Stimulated activated naive CD8-positive, alpha-beta T cell treated with anti-CD3 and anti-CD28 coated beads, Interleukin-15, Interleukin-2, amounts not matched to agents 100 ng/mL and 50 ng/mL, for 24 hours (primary cell): ENCODE measurements at regions not wholly inside any gene's neighbourhood (a gene's known extent, or its start where the extent isn't known, plus 50 kb on each side); places are given as distances from the start of the nearest gene placed in this dataset.

Source experiments
- H3K27ac Mint-ChIP-seq: one replicate; pipeline ENCODE4 v1.8.0; 2021; ENCODE audit warnings: mild to moderate bottlenecking, mixed read lengths
- H3K27me3 Mint-ChIP-seq: one replicate; pipeline ENCODE4 v1.8.0; 2021; ENCODE audit warnings: mixed read lengths
- H3K36me3 Mint-ChIP-seq: one replicate; pipeline ENCODE4 v1.8.0; 2021; ENCODE audit warnings: low read depth, mixed read lengths
- H3K4me1 Mint-ChIP-seq: one replicate; pipeline ENCODE4 v1.8.0; 2021; ENCODE audit warnings: low read depth, mixed read lengths
- H3K4me3 Mint-ChIP-seq: one replicate; pipeline ENCODE4 v1.8.0; 2021; ENCODE audit warnings: mild to moderate bottlenecking, mixed read lengths
- H3K9me3 Mint-ChIP-seq: one replicate; pipeline ENCODE4 v1.8.0; 2021; ENCODE audit warnings: mixed read lengths

DNA sequence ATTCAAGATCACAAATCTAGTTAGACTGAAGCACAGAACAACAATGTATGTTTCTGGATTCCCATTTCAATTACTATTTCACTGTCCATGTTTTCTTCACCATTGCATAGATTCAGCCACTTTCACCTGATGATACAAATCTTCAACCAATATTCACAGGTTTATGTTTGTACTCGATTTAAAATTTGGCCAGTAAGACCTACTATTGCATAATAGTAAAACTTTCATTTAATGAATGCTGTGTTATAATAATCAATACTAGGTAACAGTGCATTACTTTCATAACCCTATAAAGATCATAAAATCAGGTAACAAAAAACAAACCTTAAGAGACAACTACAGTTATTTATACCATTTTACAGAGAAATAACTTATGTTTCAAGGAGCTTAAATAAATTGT is 2209.1 kb downstream of the ARAP2 start:
- Mint-ChIP-seq H3K4me3 (no peak overlapping the region), H3K27me3 (no peaks in the 10 kb centered on the region), H3K27ac (no peak overlapping the region), H3K36me3 (no peaks in the 10 kb centered on the region), H3K4me1 (no peaks in the 10 kb centered on the region), H3K9me3 (peaks cover 10% of the 10 kb centered on the region)

DNA sequence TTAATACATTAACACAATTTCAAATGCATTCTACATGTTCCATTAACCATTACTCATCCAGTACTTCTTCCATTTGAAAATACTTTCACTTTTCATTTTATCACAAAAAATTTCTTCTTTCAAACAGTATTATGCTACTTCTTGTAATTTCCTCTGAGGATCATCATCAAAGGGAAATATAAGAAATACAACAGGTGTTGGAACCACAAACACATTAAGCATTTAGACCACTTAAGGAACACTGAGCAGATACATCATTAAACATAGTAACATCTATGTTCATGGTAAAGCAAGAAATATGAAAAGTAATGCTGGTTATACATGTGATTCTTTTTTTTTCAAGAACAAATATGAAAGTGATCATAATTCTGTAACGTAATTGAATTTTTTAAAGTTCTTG is 2207.0 kb downstream of the ARAP2 start:
- Mint-ChIP-seq H3K36me3 (no peaks in the 10 kb centered on the region), H3K4me1 (no peaks in the 10 kb centered on the region), H3K9me3 (peaks cover 7% of the 10 kb centered on the region), H3K27ac (no peak overlapping the region), H3K4me3 (no peak overlapping the region), H3K27me3 (no peaks in the 10 kb centered on the region)

DNA sequence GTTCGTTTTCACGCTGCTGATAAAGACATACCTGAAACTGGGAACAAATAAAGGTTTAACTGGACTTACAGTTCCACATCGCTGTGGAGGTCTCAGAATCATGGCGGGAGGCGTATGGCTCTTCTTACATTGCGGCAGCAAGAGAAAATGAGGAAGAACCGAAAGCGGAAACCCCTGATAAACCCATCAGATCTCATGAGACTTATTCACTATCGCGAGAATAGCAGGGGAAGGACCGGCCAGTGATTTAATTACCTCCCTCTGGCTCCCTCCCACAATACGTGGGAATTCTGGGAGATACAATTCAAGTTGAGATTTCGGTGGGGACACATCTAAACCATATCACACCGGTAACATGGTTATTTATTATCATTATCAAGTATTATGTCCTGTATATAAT is 2204.5 kb downstream of the ARAP2 start:
- H3K36me3 Mint-ChIP-seq = no peaks in the 10 kb centered on the region

DNA sequence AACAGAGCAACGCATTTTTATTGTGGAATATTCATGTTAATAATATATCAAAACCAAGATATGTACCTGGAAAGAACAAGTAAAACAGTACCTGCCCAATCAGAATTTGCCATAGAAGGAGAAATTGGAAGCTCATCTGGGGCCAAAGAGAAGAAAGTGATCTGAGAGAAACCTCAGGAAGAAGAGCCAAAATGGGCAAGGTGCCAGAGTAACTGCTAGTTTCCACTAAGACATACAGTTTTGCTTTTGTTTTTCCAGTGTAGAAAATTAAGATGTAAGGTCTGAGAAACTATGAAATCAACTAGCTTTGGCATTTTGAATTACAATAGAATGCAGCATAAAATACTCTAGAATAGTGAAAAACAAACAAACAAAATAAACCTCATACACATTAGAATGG is 2201.2 kb downstream of the ARAP2 start:
- Mint-ChIP-seq H3K4me1 (no peaks in the 10 kb centered on the region), H3K27ac (no peak overlapping the region), H3K9me3 (peaks cover 19% of the 10 kb centered on the region), H3K36me3 (no peaks in the 10 kb centered on the region), H3K27me3 (no peaks in the 10 kb centered on the region), H3K4me3 (no peak overlapping the region)

More for the DNA sequence above, 2204.5 kb downstream of the ARAP2 start:
- Mint-ChIP-seq H3K4me3 (no peak overlapping the region), H3K9me3 (peaks cover 11% of the 10 kb centered on the region), H3K4me1 (no peaks in the 10 kb centered on the region), H3K27ac (no peak overlapping the region), H3K27me3 (no peaks in the 10 kb centered on the region)

DNA sequence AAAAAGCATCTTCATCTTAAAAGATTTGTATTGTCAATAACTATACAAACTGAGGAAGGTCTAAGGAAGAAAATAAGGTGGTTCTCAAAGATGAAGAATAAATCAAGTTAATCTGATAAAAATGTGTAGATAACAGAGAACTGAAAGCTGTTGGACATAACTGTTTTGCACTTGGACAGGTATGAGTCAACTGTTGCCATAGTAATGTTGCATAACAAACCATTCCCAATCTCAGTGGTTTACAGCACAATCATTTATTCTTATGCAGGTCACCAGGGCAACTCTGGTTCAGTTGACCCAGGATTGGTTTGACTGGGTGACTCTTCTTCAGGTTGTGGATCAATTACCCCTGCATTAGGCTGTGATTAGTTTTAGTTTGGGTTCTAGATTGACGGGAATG is 2197.7 kb downstream of the ARAP2 start:
- Mint-ChIP-seq H3K9me3 (peaks cover 26% of the 10 kb centered on the region), H3K4me3 (no peak overlapping the region), H3K36me3 (no peaks in the 10 kb centered on the region)

DNA sequence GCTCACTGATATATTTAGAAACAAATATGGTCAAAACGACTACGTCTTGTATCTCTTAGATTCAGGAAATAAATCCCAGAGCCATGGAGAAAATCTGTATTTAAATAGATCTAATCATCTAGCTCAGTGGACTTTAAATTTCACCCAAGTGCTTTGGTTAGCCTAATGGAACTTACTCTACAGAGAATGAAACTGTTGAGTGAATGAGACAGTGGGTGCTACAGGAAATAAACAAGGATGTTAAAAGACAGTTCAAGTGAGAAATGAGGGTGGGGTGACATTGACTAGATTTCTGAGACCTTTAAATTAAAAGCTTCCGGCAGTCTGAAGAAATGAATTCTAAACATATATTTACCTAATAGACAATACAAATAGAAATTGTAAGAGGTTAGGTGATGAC is 2197.0 kb downstream of the ARAP2 start:
- Mint-ChIP-seq H3K9me3 (peaks cover 26% of the 10 kb centered on the region), H3K27ac (no peak overlapping the region), H3K4me1 (no peaks in the 10 kb centered on the region), H3K36me3 (no peaks in the 10 kb centered on the region), H3K27me3 (no peaks in the 10 kb centered on the region), H3K4me3 (no peak overlapping the region)

More for the DNA sequence above, 2197.7 kb downstream of the ARAP2 start:
- Mint-ChIP-seq H3K27me3 (no peaks in the 10 kb centered on the region), H3K27ac (no peak overlapping the region), H3K4me1 (no peaks in the 10 kb centered on the region)

DNA sequence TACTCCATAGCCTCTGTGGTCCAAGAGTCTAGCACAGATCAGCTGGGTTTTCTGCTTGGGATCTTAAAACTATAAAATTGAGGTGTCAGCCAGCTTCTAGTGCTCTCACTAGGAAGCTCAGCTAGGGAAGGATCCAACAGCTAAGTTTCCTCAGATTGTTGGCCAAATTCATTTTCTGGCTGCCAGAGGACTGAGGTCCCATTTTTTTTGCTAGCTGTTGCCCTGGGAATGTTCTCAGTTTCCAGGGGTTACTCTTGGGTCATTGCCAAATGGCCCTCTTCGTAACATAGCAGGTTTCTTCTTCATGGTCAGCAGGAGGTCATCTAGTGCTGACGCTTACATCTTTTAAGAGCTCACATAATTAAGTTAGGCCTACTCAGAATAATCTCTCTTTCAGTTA is 2178.2 kb downstream of the ARAP2 start:
- H3K27me3 Mint-ChIP-seq = no peaks in the 10 kb centered on the region

DNA sequence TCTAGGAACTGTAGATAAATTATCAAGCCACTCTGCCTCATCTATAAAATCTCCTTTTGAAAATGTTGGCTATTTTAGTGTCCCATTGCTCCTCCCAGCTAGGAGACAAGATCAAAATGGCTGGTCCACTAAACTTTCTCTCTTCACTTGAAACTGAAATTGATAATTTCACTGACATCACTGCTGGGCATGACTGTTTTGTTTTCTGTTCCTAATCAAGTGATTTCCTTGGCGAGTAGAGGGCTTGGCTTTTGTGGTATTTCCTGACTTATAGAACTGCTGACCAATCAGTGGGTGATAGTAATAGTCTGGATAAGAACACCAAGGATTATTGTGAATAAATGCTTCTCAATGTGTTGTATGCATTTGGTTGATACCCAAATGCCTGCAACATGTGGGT is 2152.9 kb downstream of the ARAP2 start:
- Mint-ChIP-seq H3K27me3 (no peaks in the 10 kb centered on the region), H3K4me1 (no peaks in the 10 kb centered on the region), H3K9me3 (peaks cover 4% of the 10 kb centered on the region), H3K36me3 (no peaks in the 10 kb centered on the region), H3K27ac (no peak overlapping the region), H3K4me3 (no peak overlapping the region)

More for the DNA sequence above, 2178.2 kb downstream of the ARAP2 start:
- H3K27ac Mint-ChIP-seq = no peak overlapping the region
- peaks cover 3% of the 10 kb centered on the region for H3K9me3 Mint-ChIP-seq
- no peaks in the 10 kb centered on the region for H3K4me1 Mint-ChIP-seq
- no peak overlapping the region for H3K4me3 Mint-ChIP-seq
- no peaks in the 10 kb centered on the region for H3K36me3 Mint-ChIP-seq

DNA sequence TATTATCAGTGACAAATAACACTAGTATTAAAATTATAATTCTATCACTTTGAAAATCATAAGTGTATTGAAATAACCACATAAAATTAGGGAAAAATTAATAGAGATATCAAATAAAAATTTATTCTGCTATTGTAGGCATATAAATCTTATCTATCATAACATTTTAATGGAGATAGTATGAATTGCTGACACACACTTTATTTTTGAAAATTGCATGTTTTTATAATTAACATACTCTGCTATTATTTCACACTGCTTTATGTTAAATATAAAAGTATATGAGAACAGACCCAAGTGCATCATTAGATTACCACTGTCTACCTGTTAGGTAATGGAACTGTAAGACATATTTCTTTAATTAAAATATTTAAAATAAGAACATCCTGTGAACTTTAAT is 2150.2 kb downstream of the ARAP2 start:
- Mint-ChIP-seq H3K9me3 (peaks cover 4% of the 10 kb centered on the region), H3K36me3 (no peaks in the 10 kb centered on the region), H3K4me1 (no peaks in the 10 kb centered on the region), H3K27me3 (no peaks in the 10 kb centered on the region), H3K4me3 (no peak overlapping the region), H3K27ac (no peak overlapping the region)

DNA sequence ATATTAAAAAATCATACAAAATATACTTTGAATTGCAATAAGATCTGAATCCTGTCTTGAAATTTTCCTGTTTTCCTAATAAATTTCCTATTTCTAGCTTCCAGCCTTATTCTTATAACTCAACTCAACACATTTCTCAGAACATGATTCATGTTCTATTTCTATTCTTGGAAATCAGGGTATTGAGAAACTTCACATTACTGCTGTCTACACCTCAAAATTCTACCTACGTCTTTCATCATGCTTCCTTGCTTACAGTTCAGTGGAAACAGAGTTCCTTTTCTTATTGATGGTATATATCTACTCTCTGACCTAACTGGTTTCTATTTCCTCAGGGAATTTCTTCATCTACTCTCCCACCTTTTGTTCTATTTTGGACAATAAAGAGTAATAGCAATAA is 2139.0 kb downstream of the ARAP2 start:
- no peaks in the 10 kb centered on the region for H3K9me3 Mint-ChIP-seq
- no peaks in the 10 kb centered on the region for H3K4me1 Mint-ChIP-seq
- no peak overlapping the region for H3K4me3 Mint-ChIP-seq
- no peaks in the 10 kb centered on the region for H3K27me3 Mint-ChIP-seq
- no peaks in the 10 kb centered on the region for H3K36me3 Mint-ChIP-seq
- H3K27ac Mint-ChIP-seq = no peak overlapping the region

DNA sequence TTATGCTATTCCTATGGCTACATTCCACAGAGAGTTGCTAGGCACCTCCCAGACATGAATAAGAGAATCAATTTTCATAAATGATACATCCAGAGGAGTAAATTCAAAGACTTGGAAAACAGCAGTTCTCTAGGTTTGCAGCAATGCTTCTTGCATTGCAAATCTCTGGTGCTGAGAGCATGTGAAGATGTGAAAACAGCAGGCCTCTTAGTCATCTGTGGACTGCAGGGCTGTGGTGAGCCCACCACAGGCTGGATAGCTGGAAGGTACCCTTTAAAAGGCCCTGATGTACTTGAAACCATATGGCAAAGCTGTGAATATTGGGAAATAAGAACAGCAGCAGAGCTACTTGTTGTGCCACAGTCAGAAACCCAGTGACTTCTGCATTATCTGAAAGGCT is 2135.9 kb downstream of the ARAP2 start:
- no peaks in the 10 kb centered on the region for H3K4me1 Mint-ChIP-seq
- H3K36me3 Mint-ChIP-seq = no peaks in the 10 kb centered on the region
- H3K27ac Mint-ChIP-seq = no peak overlapping the region
- H3K27me3 Mint-ChIP-seq = no peaks in the 10 kb centered on the region
- H3K4me3 Mint-ChIP-seq = no peak overlapping the region
- no peaks in the 10 kb centered on the region for H3K9me3 Mint-ChIP-seq

DNA sequence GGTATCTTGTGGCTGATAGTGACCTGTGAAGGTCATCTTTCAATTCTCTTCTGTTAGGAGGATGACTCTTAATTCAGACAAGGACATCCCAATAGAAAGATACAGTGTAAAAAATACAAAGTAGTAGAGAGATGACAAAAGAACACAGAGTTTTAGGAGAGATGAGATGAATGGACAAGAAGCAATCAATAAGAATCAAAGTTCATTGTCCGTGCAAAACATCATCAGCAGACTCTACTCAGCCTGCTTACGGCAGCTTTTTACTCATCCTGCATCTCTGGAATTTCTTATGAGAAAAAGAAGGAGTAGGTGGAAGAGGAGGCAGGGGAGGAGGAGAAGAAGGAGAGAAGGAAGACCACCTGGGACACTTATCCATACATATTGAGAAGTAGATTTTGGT is 2131.7 kb downstream of the ARAP2 start:
- Mint-ChIP-seq H3K4me3 (no peak overlapping the region), H3K4me1 (no peaks in the 10 kb centered on the region), H3K9me3 (no peaks in the 10 kb centered on the region), H3K27me3 (no peaks in the 10 kb centered on the region), H3K36me3 (no peaks in the 10 kb centered on the region), H3K27ac (no peak overlapping the region)

DNA sequence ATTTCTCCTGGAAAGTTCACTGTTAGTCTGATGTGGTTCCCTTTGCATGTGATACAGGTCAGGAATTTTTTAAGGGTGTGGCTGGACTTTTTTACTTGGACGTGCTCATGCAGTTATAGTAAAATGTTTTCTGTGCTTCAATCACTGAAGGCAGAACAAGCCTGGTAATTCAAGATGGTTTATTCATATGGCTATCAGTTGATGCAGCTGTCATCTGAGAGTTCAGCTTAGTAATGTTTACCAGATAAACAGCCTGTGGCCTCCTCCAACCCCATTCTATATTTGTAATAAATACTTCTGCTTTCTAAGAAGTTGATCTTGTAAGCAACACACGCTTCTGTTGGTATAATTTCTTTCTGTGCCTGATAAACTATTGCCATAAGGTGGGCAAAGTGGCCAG is 2105.9 kb downstream of the ARAP2 start:
- Mint-ChIP-seq H3K36me3 (no peaks in the 10 kb centered on the region), H3K4me1 (no peaks in the 10 kb centered on the region), H3K27me3 (no peaks in the 10 kb centered on the region), H3K27ac (no peak overlapping the region), H3K4me3 (no peak overlapping the region), H3K9me3 (peaks cover 16% of the 10 kb centered on the region)

DNA sequence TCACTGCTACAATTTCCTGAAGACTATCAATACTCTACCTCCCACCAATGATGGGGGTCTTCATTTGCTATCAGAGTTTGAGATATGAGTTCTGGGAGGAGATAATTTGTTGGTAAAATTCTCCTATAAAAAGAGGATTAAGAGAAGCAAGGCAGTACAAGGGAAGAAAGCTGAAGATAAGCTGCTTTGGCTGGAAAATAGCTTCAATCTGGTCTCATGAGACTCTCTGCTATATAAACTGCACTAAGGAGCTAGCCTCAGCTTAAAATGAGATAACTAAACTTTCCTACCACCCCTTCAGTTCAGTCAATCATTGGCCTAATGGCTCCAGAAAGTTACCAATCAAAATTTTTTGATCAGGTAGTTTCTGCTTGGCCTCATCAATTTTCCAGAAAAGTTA is 2105.0 kb downstream of the ARAP2 start:
- Mint-ChIP-seq H3K36me3 (no peaks in the 10 kb centered on the region), H3K4me1 (no peaks in the 10 kb centered on the region), H3K4me3 (no peak overlapping the region), H3K27me3 (no peaks in the 10 kb centered on the region), H3K27ac (no peak overlapping the region), H3K9me3 (peaks cover 13% of the 10 kb centered on the region)

DNA sequence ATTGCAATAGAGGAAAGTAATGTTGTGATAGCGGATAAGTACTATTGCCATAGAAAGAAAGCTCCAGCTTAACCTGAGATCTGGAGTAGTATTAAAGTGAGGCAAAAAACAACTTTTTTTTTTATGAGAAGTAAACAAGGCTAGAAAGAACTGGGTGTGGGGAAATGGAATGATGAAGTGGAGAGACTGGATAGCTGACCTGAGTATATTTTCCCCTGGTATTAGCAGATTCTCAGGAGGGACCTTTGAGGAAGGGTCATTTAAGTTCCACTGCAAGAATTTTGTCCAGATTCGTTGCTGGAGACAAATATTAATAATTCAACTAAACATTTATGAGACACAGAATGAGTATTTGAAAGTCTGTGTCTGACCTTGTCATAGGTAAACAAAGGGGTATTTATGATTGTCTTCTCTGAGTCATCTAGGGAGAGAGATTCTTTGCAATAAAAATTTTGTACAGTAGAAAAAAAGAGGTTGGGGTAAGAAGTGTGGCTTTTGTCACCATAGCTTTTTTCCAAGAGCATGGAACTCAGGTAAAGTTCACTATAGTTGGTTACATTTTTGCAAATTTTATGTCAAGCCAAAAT is 2095.9 kb downstream of the ARAP2 start:
- Mint-ChIP-seq H3K9me3 (peaks cover 6% of the 10 kb centered on the region), H3K27ac (no peak overlapping the region), H3K36me3 (no peaks in the 10 kb centered on the region), H3K4me1 (no peaks in the 10 kb centered on the region), H3K27me3 (no peaks in the 10 kb centered on the region), H3K4me3 (no peak overlapping the region)

DNA sequence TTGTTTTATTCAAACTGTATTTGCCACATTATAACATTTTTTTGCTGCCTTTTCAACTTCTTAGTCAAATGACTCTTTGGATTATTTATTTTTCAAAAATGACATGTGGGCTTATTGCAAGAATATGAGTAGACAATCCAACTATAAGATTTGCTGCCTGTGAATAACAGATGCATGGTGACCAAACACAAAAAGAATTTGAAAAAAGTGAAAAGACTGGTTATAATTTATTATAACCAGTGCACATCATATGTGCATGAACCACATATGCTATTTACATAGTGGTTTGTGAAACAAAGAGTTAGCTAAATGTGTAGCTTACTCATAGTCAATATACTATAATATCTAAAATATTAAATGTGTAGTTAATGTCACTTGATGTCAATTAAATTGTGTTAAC is 2086.8 kb downstream of the ARAP2 start:
- peaks cover 27% of the 10 kb centered on the region for H3K9me3 Mint-ChIP-seq
- no peak overlapping the region for H3K4me3 Mint-ChIP-seq
- H3K27me3 Mint-ChIP-seq = no peaks in the 10 kb centered on the region
- H3K36me3 Mint-ChIP-seq = no peaks in the 10 kb centered on the region
- no peak overlapping the region for H3K27ac Mint-ChIP-seq
- no peaks in the 10 kb centered on the region for H3K4me1 Mint-ChIP-seq
